Neural crest cell (in vitro differentiated cells): ENCODE measurements at regions not wholly inside any gene's neighbourhood (a gene's known extent, or its start where the extent isn't known, plus 50 kb on each side); places are given as distances from the start of the nearest gene placed in this dataset.

Source experiments
- DNase-seq: peaks from one replicate; pipeline ENCODE4 v3.0.0; 2021; ENCODE audit warnings: low read depth, mixed read lengths, low spot score
- H3K27ac Mint-ChIP-seq: one replicate; pipeline ENCODE4 v1.8.0; 2021; ENCODE audit warnings: mild to moderate bottlenecking, mixed read lengths; ENCODE audit not compliant: unreplicated experiment
- H3K27me3 Mint-ChIP-seq: 2 replicates; pipeline ENCODE4 v1.8.0; 2021; ENCODE audit warnings: low read depth, mild to moderate bottlenecking, mixed read lengths
- H3K36me3 Mint-ChIP-seq: 2 replicates; pipeline ENCODE4 v1.8.0; 2021; ENCODE audit warnings: low read depth, mild to moderate bottlenecking, mixed read lengths
- H3K4me1 Mint-ChIP-seq: 2 replicates; pipeline ENCODE4 v1.8.0; 2021; ENCODE audit warnings: mixed read lengths
- H3K4me3 Mint-ChIP-seq: one replicate; pipeline ENCODE4 v1.8.0; 2021; ENCODE audit warnings: mild to moderate bottlenecking, mixed read lengths
- H3K9me3 Mint-ChIP-seq: 2 replicates; pipeline ENCODE4 v1.8.0; 2021; ENCODE audit warnings: mixed read lengths
- CTCF ChIP-seq: fragments of 200-600 bp; sonication (generic); conservative IDR thresholded peaks from 2 replicates; pipeline ENCODE4 v1.5.0; 2021; ENCODE audit warnings: antibody characterized with exemption, mild to moderate bottlenecking

GRCh38 chr16:56042416-56042815, 148.9 kb upstream of the GNAO1 start:
- Mint-ChIP-seq H3K4me3 (no peak overlapping the region), H3K9me3 (peaks cover 4% of the 10 kb centered on the region), H3K4me1 (peaks cover 3% of the 10 kb centered on the region), H3K27ac (no peak overlapping the region), H3K27me3 (peaks cover 16% of the 10 kb centered on the region), H3K36me3 (no peaks in the 10 kb centered on the region)
- no peak for DNase-seq
- TF ChIP-seq CTCF, result no peak

GRCh38 chr16:56041556-56042140, 149.6 kb upstream of the GNAO1 start:
- H3K27me3 Mint-ChIP-seq, result peaks cover 9% of the 10 kb centered on the region
- TF ChIP-seq CTCF, result peak; percentile 61
- DNase-seq, result no peak
- H3K36me3 Mint-ChIP-seq, result peaks cover 3% of the 10 kb centered on the region
- H3K9me3 Mint-ChIP-seq, result peaks cover 4% of the 10 kb centered on the region
- H3K27ac Mint-ChIP-seq, result no peak overlapping the region
- H3K4me1 Mint-ChIP-seq, result no peaks in the 10 kb centered on the region
- no peak overlapping the region for H3K4me3 Mint-ChIP-seq

- peaks cover 3% of the 10 kb centered on the region for H3K36me3 Mint-ChIP-seq
- H3K9me3 Mint-ChIP-seq, result peaks cover 4% of the 10 kb centered on the region
- H3K27me3 Mint-ChIP-seq, result peaks cover 15% of the 10 kb centered on the region
- no peak overlapping the region for H3K4me3 Mint-ChIP-seq
- H3K4me1 Mint-ChIP-seq, result no peaks in the 10 kb centered on the region
- TF ChIP-seq CTCF, result no peak
- DNase-seq, result no peak
- H3K27ac Mint-ChIP-seq, result no peak overlapping the region
These were observed 152.7 kb upstream of the GNAO1 start for GRCh38 chr16:56038564-56039098.

- peaks cover 39% of the 10 kb centered on the region for H3K27me3 Mint-ChIP-seq
- H3K4me1 Mint-ChIP-seq, result no peaks in the 10 kb centered on the region
- no peak overlapping the region for H3K4me3 Mint-ChIP-seq
- H3K36me3 Mint-ChIP-seq, result peaks cover 3% of the 10 kb centered on the region
- DNase-seq, result no peak
- no peak for TF ChIP-seq CTCF
- no peak overlapping the region for H3K27ac Mint-ChIP-seq
- H3K9me3 Mint-ChIP-seq, result no peaks in the 10 kb centered on the region
These were observed 156.9 kb upstream of the CES5A start for GRCh38 chr16:56032072-56032471.

- Mint-ChIP-seq H3K4me1 (no peaks in the 10 kb centered on the region), H3K27me3 (peaks cover 42% of the 10 kb centered on the region), H3K36me3 (no peaks in the 10 kb centered on the region), H3K4me3 (no peak overlapping the region), H3K27ac (no peak overlapping the region), H3K9me3 (no peaks in the 10 kb centered on the region)
- peak; percentile 22 for TF ChIP-seq CTCF
- no peak for DNase-seq
These were observed 153.9 kb upstream of the CES5A start for GRCh38 chr16:56029026-56029425.
